SU-DHL-6 (cell line): ENCODE measurements at regions not wholly inside any gene's neighbourhood (a gene's known extent, or its start where the extent isn't known, plus 50 kb on each side); places are given as distances from the start of the nearest gene placed in this dataset.

ENCODE experiments used
- H2AFZ ChIP-seq: fragments of 200-600 bp; sonication (generic); 2 replicates; pipeline ENCODE4 v1.6.1; 2014; ENCODE audit warnings: low read depth, mild to moderate bottlenecking, moderate library complexity, mixed read lengths, antibody characterized with exemption, low read length; ENCODE audit not compliant: severe bottlenecking
- H3F3A ChIP-seq: fragments of 200-600 bp; shearing (Covaris generic); 2 replicates; pipeline ENCODE4 v1.6.0; 2016; ENCODE audit warnings: antibody characterized with exemption, mild to moderate bottlenecking; ENCODE audit not compliant: insufficient read depth
- H3K27ac ChIP-seq: fragments of 200-600 bp; sonication (generic); 2 replicates; pipeline ENCODE4 v1.5.1; 2016; ENCODE audit warnings: low read depth, mild to moderate bottlenecking, low read length, moderate library complexity, mixed read lengths
- H3K27me3 ChIP-seq: fragments of 200-600 bp; sonication (generic), shearing (Covaris generic); 2 replicates; pipeline ENCODE4 v1.6.0; 2014; ENCODE audit warnings: mild to moderate bottlenecking, low read length
- H3K36me3 ChIP-seq: fragments of 200-600 bp; sonication (generic); 2 replicates; pipeline ENCODE4 v1.6.1; 2014; ENCODE audit warnings: mild to moderate bottlenecking, low read length, mixed read lengths
- H3K4me2 ChIP-seq: fragments of 300-600, 200-600 bp; shearing (Covaris generic), sonication (generic); 2 replicates; pipeline ENCODE4 v1.6.0; 2014; ENCODE audit warnings: low read length, low read depth, mild to moderate bottlenecking; ENCODE audit not compliant: poor library complexity, severe bottlenecking
- H3K4me3 ChIP-seq: fragments of 200-600 bp; sonication (generic); 2 replicates; pipeline ENCODE4 v1.5.1; 2014; ENCODE audit warnings: antibody characterized with exemption, low read length, mild to moderate bottlenecking, mixed read lengths; ENCODE audit not compliant: insufficient read depth, poor library complexity, severe bottlenecking
- H3K79me2 ChIP-seq: fragments of 200-600 bp; sonication (generic); 2 replicates; pipeline ENCODE4 v1.6.1; 2014; ENCODE audit warnings: mild to moderate bottlenecking, low read length, moderate library complexity; ENCODE audit not compliant: insufficient read depth
- H3K9ac ChIP-seq: fragments of 200-600 bp; sonication (generic); 2 replicates; pipeline ENCODE4 v1.7.0; 2014; ENCODE audit warnings: mild to moderate bottlenecking, low read length
- H3K9me2 ChIP-seq: fragments of 200-600 bp; sonication (generic); replicated peaks from 2 replicates; pipeline ENCODE4 v1.6.1; 2014; ENCODE audit warnings: low read length; ENCODE audit not compliant: insufficient read depth
- H3K9me3 ChIP-seq: fragments of 200-600 bp; sonication (generic); 2 replicates; pipeline ENCODE4 v1.6.1; 2014; ENCODE audit warnings: low read length, mixed read lengths; ENCODE audit not compliant: insufficient read depth
- H4K20me1 ChIP-seq: fragments of 200-600 bp; sonication (generic); 2 replicates; pipeline ENCODE4 v1.6.1; 2014; ENCODE audit warnings: low read depth, mild to moderate bottlenecking, antibody characterized with exemption, low read length, moderate library complexity, mixed read lengths
- CTCF ChIP-seq: fragments of 200-600 bp; sonication (generic); IDR thresholded peaks from one replicate; pipeline ENCODE4 v1.5.1; 2017; ENCODE audit warnings: antibody characterized with exemption, mild to moderate bottlenecking, low read length, moderate library complexity; ENCODE audit not compliant: insufficient read depth, poor library complexity, severe bottlenecking
- EZH2phosphoT487 ChIP-seq: fragments of 200-600 bp; sonication (generic), shearing (Covaris generic); conservative IDR thresholded peaks from 2 replicates; pipeline ENCODE4 v1.6.1; 2018; ENCODE audit warnings: mild to moderate bottlenecking, antibody characterized with exemption, low read length, moderate library complexity, mixed read lengths

- H2AFZ ChIP-seq: no peak overlapping the region
- H3K9me3 ChIP-seq: no peaks in the 10 kb centered on the region
- no peaks in the 10 kb centered on the region for H3F3A ChIP-seq
- H3K27ac ChIP-seq: no peak overlapping the region
- no peak overlapping the region for H3K4me2 ChIP-seq
- H3K9ac ChIP-seq: no peak overlapping the region
- H3K4me3 ChIP-seq: no peak overlapping the region
- H3K36me3 ChIP-seq: no peaks in the 10 kb centered on the region
- H3K79me2 ChIP-seq: no peaks in the 10 kb centered on the region
- no peaks in the 10 kb centered on the region for H3K27me3 ChIP-seq
- no peak for TF ChIP-seq CTCF
- no peak for TF ChIP-seq EZH2phosphoT487
- H3K9me2 ChIP-seq: no peaks in the 10 kb centered on the region
- no peaks in the 10 kb centered on the region for H4K20me1 ChIP-seq
Measured at GRCh38 chr9:107147134-107147533, 135.9 kb upstream of the RAD23B start.

- Histone ChIP-seq H3K27ac (no peak overlapping the region), H3F3A (no peaks in the 10 kb centered on the region), H3K79me2 (no peaks in the 10 kb centered on the region), H3K9me2 (no peaks in the 10 kb centered on the region), H2AFZ (no peak overlapping the region), H3K9me3 (no peaks in the 10 kb centered on the region), H4K20me1 (no peaks in the 10 kb centered on the region), H3K9ac (no peak overlapping the region), H3K4me2 (no peak overlapping the region), H3K27me3 (no peaks in the 10 kb centered on the region), H3K36me3 (no peaks in the 10 kb centered on the region), H3K4me3 (no peak overlapping the region)
- TF ChIP-seq CTCF: no peak
- no peak for TF ChIP-seq EZH2phosphoT487
Measured at GRCh38 chr9:107148216-107148615, 134.9 kb upstream of the RAD23B start.

GRCh38 chr9:107149756-107150155, 133.3 kb upstream of the RAD23B start:
- H3K36me3 ChIP-seq: no peaks in the 10 kb centered on the region
- no peak overlapping the region for H3K4me2 ChIP-seq
- no peaks in the 10 kb centered on the region for H3K9me3 ChIP-seq
- H3K4me3 ChIP-seq: no peak overlapping the region
- no peaks in the 10 kb centered on the region for H4K20me1 ChIP-seq
- H3K9me2 ChIP-seq: no peaks in the 10 kb centered on the region
- no peak overlapping the region for H3K27ac ChIP-seq
- no peaks in the 10 kb centered on the region for H3K27me3 ChIP-seq
- no peak overlapping the region for H2AFZ ChIP-seq
- H3K79me2 ChIP-seq: no peaks in the 10 kb centered on the region
- TF ChIP-seq CTCF (no peak), EZH2phosphoT487 (no peak)
- no peaks in the 10 kb centered on the region for H3F3A ChIP-seq
- H3K9ac ChIP-seq: no peak overlapping the region
